Adrenal gland (tissue), 9 donors: ENCODE measurements at regions not wholly inside any gene's neighbourhood (a gene's known extent, or its start where the extent isn't known, plus 50 kb on each side); places are given as distances from the start of the nearest gene placed in this dataset.

ENCODE experiments used
- DNase-seq, 7 donors: peaks; one replicate each; pipeline ENCODE4 v3.0.0-alpha.2; 2019 to 2020
- H3K27ac ChIP-seq, 5 donors: fragments of 200-600 bp; sonication (generic) in 4 of 5; 1 replicate in 3 of 5; 2 replicates in 2 of 5; pipeline versions ENCODE4 v1.5.1 to v1.8.0; 2016 to 2020; ENCODE audit warnings: mild to moderate bottlenecking in 1 of 5
- H3K27me3 ChIP-seq: fragments of 200-600 bp; 2 replicates; pipeline ENCODE4 v1.8.0; 2021
- H3K36me3 ChIP-seq, 2 donors: fragments of 200-600 bp; replicated peaks in 1 of 2; 1 replicate in 1 of 2; 2 replicates in 1 of 2; pipeline versions ENCODE4 v1.5.1 to v1.8.0; 2018 to 2022
- H3K4me1 ChIP-seq, 2 donors: fragments of 200-600 bp; replicated peaks in 1 of 2; 1 replicate in 1 of 2; 2 replicates in 1 of 2; pipeline versions ENCODE4 v1.5.1 to v1.8.0; 2018 to 2021
- H3K4me3 ChIP-seq, 4 donors: fragments of 200-600 bp; sonication (generic) in 3 of 4; one replicate each; pipeline ENCODE4 v1.5.1; 2016 to 2018
- H3K9me3 ChIP-seq, 3 donors: fragments of 200-600 bp; sonication (generic) in 1 of 3; replicated peaks in 1 of 3; 1 replicate in 2 of 3; 2 replicates in 1 of 3; pipeline versions ENCODE4 v1.5.1 to v1.8.0; 2016 to 2021
- CTCF ChIP-seq, 6 experiments: fragments of 450-650 bp in 4 of 6; fragments of 200-600 bp in 2 of 6; sonication (generic) in 1 of 6; IDR thresholded peaks; 1 replicate in 5 of 6; 2 replicates in 1 of 6; pipeline versions ENCODE4 v1.5.1 to v1.8.0; 2016 to 2021; ENCODE audit warnings: antibody characterized with exemption in 6 of 6, mild to moderate bottlenecking in 2 of 6, moderate library complexity in 1 of 6
- POLR2A ChIP-seq, 2 donors: fragments of 450-650 bp; IDR thresholded peaks; one replicate each; pipeline ENCODE4 v1.6.1; 2017; ENCODE audit warnings: antibody characterized with exemption in 2 of 2, mild to moderate bottlenecking in 2 of 2, moderate library complexity in 1 of 2
- WGBS, 4 donors: extraction: QIAGEN DNeasy Blood & Tissue Kit in 2 of 4; methylation state at CpG; one replicate each; pipeline versions ENCODE4 v1.1.5 to v1.1.7; 2013 to 2017; 5-methylcytosine and 5-hydroxymethylcytosine counted together
- intact Hi-C, 2 donors: fragments of 100-400 bp; cut with DNase I; formaldehyde crosslinking; loops; one replicate each; pipeline versions ENCODE4 v1.14.1 to v1.15.0; 2022 to 2023
- donor health status: healthy with polysubstance abuse.
- donor health status: Bipolar disorder and iron deficiency.
- donor health status: DM: yes; HTN: yes; CAD: no.
- donor health status: DM: no; HTN: no; CAD: no.
- donor health status: DM: no; HTN: no; CAD: no.

- Histone ChIP-seq H3K9me3 (no peaks in the 10 kb centered on the region), H3K4me3 (no peak overlapping the region), H3K36me3 (no peaks in the 10 kb centered on the region), H3K27ac (no peak overlapping the region), H3K4me1 (no peaks in the 10 kb centered on the region), H3K27me3 (peaks cover 15% of the 10 kb centered on the region)
- WGBS, 4 donors: 54 to 79% (median 71%) methylated on average over 10 of the region's 10 CpGs
- no peak for DNase-seq
- intact Hi-C loops: no loop called here
- TF ChIP-seq POLR2A (IDR thresholded peaks at IDR 0.05) (no peak), CTCF (IDR thresholded peaks at IDR 0.05) (no peak)
These were observed 149.5 kb upstream of the DIO3 start for GRCh38 chr14:101411779-101412178.

- no peaks in the 10 kb centered on the region for H3K4me1 ChIP-seq
- WGBS, 4 donors: 38 to 57% (median 42%) methylated on average over 5 of the region's 5 CpGs
- H3K27me3 ChIP-seq: peaks cover 13% of the 10 kb centered on the region
- DNase-seq: no peak
- no peak overlapping the region for H3K4me3 ChIP-seq
- intact Hi-C loops: no loop called here
- TF ChIP-seq CTCF (IDR thresholded peaks at IDR 0.05) (no peak), POLR2A (IDR thresholded peaks at IDR 0.05) (no peak)
- no peaks in the 10 kb centered on the region for H3K9me3 ChIP-seq
- H3K36me3 ChIP-seq: no peaks in the 10 kb centered on the region
- no peak overlapping the region for H3K27ac ChIP-seq
These were observed 148.6 kb upstream of the DIO3 start for GRCh38 chr14:101412739-101413138.

- no peak overlapping the region for H3K27ac ChIP-seq
- H3K4me3 ChIP-seq: no peak overlapping the region
- no peaks in the 10 kb centered on the region for H3K4me1 ChIP-seq
- H3K9me3 ChIP-seq: no peaks in the 10 kb centered on the region
- TF ChIP-seq CTCF (IDR thresholded peaks at IDR 0.05): no peak
- TF ChIP-seq POLR2A (IDR thresholded peaks at IDR 0.05): no peak
- intact Hi-C loops: no loop called here
- DNase-seq: no peak
- H3K27me3 ChIP-seq: peaks cover 10% of the 10 kb centered on the region
- no peaks in the 10 kb centered on the region for H3K36me3 ChIP-seq
- WGBS, 4 donors: 13 to 26% (median 21%) methylated on average over 1 of the region's 1 CpG
These were observed 143.9 kb upstream of the DIO3 start for GRCh38 chr14:101417434-101417833.

- 39 to 59% (median 52%) methylated on average over 1 of the region's 1 CpG for WGBS, 4 donors
- no peak for DNase-seq
- intact Hi-C loops: no loop called here
- TF ChIP-seq CTCF (IDR thresholded peaks at IDR 0.05) (no peak), POLR2A (IDR thresholded peaks at IDR 0.05) (no peak)
- Histone ChIP-seq H3K9me3 (no peaks in the 10 kb centered on the region), H3K27ac (no peak overlapping the region), H3K4me3 (no peak overlapping the region), H3K36me3 (no peaks in the 10 kb centered on the region), H3K4me1 (no peaks in the 10 kb centered on the region), H3K27me3 (peaks cover 10% of the 10 kb centered on the region)
These were observed 142.7 kb upstream of the DIO3 start for GRCh38 chr14:101418601-101419000.
